Endothelial cell of umbilical vein (primary cell): ENCODE measurements at regions not wholly inside any gene's neighbourhood (a gene's known extent, or its start where the extent isn't known, plus 50 kb on each side); places are given as distances from the start of the nearest gene placed in this dataset.

ENCODE experiments used
- EZH2 ChIP-seq: IDR thresholded peaks from 2 replicates; pipeline ENCODE4 v1.6.1; 2012; ENCODE audit warnings: borderline replicate concordance, low read depth, mild to moderate bottlenecking, moderate library complexity, low read length, inconsistent platforms; ENCODE audit not compliant: severe bottlenecking
- POLR2A ChIP-seq: IDR thresholded peaks from 2 replicates; pipeline ENCODE4 v1.6.1; 2012; ENCODE audit warnings: low read depth, mild to moderate bottlenecking, control low read depth, low read length
- TF ChIP-seq, protein P1 (sequence below), 2 donors: IDR thresholded peaks; 1 replicate in 1 of 2; 2 replicates in 1 of 2; pipeline ENCODE4 v1.5.1; 2011; ENCODE audit warnings: low read length in 2 of 2, mild to moderate bottlenecking in 2 of 2, moderate library complexity in 2 of 2, control low read depth in 1 of 2, inconsistent platforms in 1 of 2, low read depth in 1 of 2; ENCODE audit not compliant: insufficient read depth in 1 of 2; ENCODE audit errors: extremely low read depth in 1 of 2
- TF ChIP-seq, protein P2 (sequence below): IDR thresholded peaks from 2 replicates; pipeline ENCODE4 v1.6.1; 2011; ENCODE audit not compliant: insufficient read depth, insufficient read length

DNA sequence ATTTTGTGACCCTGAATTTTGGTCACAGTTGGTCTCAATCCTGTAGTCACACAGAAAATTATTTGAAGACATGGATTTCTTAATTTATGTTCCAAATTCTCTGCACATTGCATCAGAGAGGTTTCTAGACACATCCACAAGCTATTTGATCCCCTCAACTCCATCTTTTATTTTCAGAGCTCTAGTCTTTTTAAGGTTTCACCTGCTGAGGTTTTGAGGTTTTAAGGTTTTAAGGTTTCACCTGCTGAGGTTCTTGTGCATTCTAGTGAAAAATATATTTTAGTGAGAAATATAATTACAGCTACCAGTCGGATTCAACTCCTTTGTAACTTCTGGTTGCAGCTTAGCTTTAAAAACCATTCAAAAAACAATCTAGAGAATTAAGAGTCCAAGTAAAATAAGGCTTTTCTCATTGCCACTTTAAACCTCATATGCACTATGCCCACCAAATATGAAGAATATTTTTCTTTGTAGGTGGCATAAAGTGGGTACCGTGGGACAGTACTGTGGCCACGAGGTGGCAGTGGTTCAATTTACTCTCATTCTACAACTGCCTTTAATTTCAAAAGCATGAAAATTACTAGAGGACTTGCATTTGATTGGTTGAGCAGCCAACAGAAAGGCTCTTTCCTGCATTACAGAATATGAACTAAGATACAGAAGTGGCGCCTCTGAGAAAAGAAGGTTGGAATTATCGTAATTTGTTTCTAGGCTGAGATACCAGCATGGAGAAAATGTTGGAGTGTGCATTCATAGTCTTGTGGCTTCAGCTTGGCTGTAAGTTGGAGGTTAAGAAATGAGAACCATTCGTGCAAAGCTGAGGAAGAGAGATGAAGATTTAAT, 366.5 kb upstream of the OR4E1 start:
- TF ChIP-seq, protein P1, sequence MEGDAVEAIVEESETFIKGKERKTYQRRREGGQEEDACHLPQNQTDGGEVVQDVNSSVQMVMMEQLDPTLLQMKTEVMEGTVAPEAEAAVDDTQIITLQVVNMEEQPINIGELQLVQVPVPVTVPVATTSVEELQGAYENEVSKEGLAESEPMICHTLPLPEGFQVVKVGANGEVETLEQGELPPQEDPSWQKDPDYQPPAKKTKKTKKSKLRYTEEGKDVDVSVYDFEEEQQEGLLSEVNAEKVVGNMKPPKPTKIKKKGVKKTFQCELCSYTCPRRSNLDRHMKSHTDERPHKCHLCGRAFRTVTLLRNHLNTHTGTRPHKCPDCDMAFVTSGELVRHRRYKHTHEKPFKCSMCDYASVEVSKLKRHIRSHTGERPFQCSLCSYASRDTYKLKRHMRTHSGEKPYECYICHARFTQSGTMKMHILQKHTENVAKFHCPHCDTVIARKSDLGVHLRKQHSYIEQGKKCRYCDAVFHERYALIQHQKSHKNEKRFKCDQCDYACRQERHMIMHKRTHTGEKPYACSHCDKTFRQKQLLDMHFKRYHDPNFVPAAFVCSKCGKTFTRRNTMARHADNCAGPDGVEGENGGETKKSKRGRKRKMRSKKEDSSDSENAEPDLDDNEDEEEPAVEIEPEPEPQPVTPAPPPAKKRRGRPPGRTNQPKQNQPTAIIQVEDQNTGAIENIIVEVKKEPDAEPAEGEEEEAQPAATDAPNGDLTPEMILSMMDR (IDR thresholded peaks at IDR 0.05; ENCODE audit: extremely low read depth in 1 of 2, insufficient read depth in 1 of 2, low read depth in 1 of 2, low read length in 2 of 2) = peak; percentile 51 to 60
- no peak for TF ChIP-seq EZH2
- TF ChIP-seq, protein P2, sequence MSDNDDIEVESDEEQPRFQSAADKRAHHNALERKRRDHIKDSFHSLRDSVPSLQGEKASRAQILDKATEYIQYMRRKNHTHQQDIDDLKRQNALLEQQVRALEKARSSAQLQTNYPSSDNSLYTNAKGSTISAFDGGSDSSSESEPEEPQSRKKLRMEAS = no peak
- TF ChIP-seq POLR2A = no peak
